Activated T-cell treated with anti-CD3 and anti-CD28 coated beads for 1 hour (primary cell): ENCODE measurements at regions not wholly inside any gene's neighbourhood (a gene's known extent, or its start where the extent isn't known, plus 50 kb on each side); places are given as distances from the start of the nearest gene placed in this dataset.

Source experiments
- DNase-seq: peaks from one replicate; pipeline ENCODE4 v3.0.0-alpha.2; 2020; ENCODE audit warnings: low read depth

DNA sequence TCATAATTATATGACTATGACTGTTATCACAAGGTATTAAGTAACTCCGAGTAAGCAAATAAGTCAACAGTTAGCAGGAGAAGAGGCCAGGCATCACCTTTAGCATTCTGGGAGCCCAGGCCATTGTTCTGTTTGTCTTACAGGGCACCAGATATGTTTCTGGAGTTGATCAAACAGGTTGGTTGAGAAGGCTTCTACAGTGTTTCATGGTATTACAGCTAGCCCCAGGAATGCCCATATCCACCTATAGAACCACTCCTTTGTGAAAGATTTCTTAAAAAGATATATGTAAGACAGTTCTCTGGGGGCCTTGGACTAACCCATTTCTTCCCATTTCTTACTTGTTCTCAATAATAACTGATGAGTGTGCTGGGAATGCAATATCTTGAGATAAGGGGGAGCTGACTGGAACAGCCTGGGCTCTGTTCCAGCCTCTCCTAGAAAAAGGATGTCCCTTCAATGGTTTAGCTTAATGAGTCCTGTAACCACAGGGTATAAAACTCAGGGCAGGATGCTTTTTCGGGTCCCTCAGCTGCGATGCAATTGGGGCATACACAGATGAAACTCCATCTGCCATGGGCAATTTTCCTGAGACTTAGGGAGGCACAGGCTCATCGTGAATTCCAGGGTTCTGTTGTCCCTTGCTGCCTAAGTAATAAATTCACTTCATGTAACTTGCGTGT, 286.4 kb downstream of the BAMBI start:
- DNase-seq, result no peak

- DNase-seq, result no peak
Observed at GRCh38 chr10:28965937-28966336, 288.6 kb downstream of the BAMBI start.

DNA sequence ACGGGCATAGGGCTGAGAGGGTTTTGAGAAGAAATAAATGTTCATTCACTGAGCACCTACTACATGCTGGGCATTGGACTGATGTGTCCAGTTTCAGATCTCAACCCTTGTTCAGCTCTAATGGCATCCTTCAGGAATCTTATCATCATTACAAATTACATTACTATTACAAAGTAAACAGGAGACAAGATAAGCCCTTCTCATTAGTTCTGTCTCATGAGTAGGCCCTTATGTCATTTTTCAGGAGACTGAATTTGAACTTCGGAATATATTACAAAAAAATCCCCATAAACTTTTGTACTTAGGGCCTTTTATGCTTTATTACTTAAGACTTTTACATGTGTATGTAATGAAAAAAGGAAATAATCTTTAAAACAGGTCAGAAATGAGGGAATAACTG, 289.7 kb downstream of the BAMBI start:
- no peak for DNase-seq

GRCh38 chr10:28969413-28969812, 292.1 kb downstream of the BAMBI start:
- DNase-seq, result no peak

- no peak for DNase-seq
Observed at GRCh38 chr10:28970231-28970630, 292.9 kb downstream of the BAMBI start.

DNA sequence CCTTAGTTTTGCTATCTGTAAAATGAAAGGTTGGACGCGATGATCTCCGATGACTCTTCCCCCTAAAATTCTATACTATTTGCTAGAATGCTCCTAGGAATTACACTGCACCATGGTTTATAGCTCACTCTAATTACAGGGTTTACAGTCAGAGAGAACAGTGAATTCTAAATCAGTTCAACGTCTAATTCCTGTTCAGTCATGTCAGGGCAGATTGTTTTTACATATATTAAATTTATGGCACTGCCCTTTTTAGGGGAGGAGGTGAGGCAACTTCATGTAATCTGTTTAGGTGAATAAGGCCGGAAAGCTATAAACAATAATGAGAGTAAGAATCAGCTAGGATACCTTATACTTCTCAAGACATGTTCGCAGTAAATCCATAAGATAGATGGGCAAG, 293.9 kb downstream of the BAMBI start:
- no peak for DNase-seq

GRCh38 chr10:28971764-28972163, 294.4 kb downstream of the BAMBI start:
- no peak for DNase-seq

DNA sequence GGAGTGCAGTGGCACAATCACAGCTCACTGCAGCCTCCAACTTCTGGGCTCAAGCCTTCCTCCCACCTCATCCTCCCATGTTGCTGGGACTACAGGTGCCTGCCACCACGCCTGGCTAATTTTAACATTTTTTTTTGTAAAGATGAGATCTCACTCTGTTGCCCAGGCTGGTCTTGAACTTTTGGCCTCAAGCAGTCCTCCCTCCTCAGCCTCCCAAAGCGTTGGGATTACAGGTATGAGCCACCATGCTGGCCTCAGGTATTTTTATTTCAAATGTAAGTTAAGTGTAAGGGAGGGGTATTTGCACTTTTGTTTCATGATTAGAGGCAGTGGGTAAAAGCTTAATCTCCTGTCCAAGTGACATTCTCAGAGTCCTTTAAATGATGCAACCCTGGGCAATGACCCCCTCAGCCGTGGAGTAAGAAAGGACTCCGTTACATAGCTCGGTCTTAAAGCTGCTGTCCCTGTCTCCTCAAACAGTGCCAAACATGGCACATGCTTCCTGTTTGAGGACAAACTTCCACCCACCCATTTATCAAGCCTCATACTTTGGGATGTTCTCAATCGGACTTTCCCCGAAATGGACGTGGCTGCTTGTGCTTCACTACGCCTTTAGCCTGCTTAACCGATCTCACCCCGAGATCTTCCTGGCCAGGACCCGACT, 296.1 kb downstream of the BAMBI start:
- DNase-seq, result no peak

- no peak for DNase-seq
Observed at GRCh38 chr10:28975891-28976531, 298.7 kb downstream of the BAMBI start.

DNA sequence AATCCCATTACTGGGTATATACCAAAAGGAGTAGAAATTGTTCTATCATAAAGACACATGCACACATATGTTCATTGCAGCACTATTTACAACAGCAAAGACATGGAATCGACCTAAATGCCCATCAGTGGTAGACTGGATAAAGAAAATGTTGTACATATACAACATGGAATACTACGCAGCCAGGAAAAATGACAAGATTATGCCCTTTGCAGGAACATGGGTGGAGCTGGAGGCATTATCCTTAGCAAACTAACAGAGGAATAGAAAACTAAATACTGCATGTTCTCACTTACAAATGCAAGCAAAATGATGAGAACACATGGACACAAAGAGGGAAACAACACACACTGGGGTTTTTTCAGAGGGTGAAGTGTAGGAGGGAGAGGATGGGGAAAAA, 300.2 kb downstream of the BAMBI start:
- no peak for DNase-seq

DNA sequence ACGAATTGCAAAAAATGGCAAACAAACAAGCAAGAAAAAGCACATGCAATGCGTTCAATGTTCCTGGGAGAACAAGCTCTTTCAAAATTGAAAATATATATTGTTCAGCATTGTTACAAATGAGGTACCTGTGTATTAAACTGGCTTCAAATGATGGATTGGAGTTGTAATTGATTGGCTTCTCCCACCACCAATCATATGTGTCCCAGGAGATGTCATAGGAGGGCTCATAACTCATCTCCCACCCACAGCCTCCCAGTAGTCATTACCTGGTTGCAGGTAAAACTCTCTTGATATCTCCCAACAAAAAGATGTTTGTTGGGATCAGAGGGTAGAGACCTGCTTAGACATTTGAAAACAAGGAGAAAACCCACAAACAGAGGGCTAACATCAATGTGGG, 302.9 kb downstream of the BAMBI start:
- DNase-seq, result no peak

DNA sequence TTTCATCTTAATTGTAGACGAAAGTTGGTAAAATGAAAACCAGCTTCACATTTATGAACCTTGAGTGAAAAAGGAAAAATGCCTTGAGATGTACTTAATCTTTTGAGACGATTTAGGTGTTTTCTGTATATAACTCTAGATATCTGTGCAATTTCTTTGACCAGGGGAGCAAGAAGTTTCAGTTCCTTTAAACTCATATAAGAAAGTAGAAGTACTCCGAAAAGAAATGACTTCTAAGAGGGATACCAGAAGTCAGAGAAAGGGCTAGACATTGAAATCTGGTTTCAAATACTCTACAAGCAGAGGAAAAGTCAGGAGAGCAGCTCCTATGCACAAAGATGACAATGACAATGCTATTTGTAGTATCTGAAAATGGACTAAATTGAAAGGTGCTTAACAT, 303.7 kb downstream of the BAMBI start:
- DNase-seq, result no peak

DNA sequence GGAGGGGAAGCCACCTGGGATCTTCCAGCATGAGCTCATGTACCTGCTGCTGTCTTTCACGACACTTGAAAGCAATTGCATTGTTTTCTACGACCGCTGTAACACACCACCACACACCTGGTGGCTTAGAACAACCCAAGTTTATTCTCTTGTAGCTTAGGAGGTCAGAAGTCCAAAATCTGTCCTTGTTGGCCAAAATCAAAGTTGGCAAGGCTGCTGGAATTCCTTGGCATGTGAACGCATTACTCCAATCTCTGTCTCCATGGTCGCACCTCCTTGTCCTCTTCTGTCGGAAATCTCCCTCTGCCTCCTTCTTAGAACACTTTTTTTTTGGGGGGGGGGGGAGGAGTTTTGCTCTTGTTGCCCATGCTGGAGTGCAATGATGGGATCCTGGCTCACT, 305.7 kb downstream of the BAMBI start:
- DNase-seq, result no peak

GRCh38 chr10:28983799-28984198, 305.1 kb upstream of the LYZL1 start:
- DNase-seq, result no peak

GRCh38 chr10:28984431-28984830, 304.4 kb upstream of the LYZL1 start:
- no peak for DNase-seq

- no peak for DNase-seq
Observed at GRCh38 chr10:28985137-28985885, 303.6 kb upstream of the LYZL1 start.

- no peak for DNase-seq
Observed at GRCh38 chr10:28986117-28986792, 302.6 kb upstream of the LYZL1 start.

DNA sequence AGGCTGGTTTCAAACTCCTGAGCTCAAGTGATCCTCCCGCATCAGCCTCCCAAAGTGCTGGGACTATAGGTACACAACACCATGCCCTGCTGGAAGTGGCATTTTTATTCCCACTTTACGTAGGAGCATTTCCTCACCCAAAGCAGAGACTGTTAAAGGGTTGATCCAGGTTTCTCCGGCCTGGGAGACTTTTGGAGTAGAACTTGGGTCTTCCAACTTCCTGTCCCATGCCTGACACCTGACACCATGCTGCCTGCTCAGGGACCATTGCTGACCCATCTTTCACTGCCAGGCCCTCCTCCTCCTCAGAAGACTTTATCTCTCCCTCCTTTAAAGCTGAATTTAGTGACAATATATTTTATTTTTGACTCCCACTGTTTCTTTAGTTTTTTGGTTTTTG, 302.0 kb upstream of the LYZL1 start:
- no peak for DNase-seq

- no peak for DNase-seq
Observed at GRCh38 chr10:28987555-28988320, 301.1 kb upstream of the LYZL1 start.

DNA sequence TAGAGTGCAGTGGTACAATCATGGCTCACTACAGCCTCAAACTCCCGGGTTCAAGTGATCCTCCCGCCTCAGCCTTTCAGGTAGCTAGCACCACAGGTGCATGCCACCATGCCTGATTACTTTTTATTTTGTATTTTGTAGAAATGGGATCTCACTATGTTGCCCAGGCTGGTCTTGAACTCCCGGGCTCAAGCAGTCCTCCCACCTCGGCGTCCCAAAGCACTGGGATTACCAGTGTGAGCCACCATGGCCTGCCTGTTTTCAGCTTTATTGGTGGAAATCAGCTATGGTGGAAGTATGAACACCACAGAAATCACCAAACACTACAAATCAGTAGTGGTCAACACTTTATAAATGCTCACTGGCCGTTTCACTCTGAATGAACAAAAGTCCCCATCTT, 299.9 kb upstream of the LYZL1 start:
- no peak for DNase-seq
